HepG2 (cell line): ENCODE measurements at regions not wholly inside any gene's neighbourhood (a gene's known extent, or its start where the extent isn't known, plus 50 kb on each side); places are given as distances from the start of the nearest gene placed in this dataset.

Experiments
- CAMTA2 ChIP-seq: sonication (generic); formaldehyde crosslinking; IDR thresholded peaks from 2 replicates; pipeline ENCODE4 v1.4.0; 2020; ENCODE audit warnings: mild to moderate bottlenecking, missing genetic modification reagents, borderline replicate concordance
- ELF3 ChIP-seq: IDR thresholded peaks from 2 replicates; pipeline ENCODE4 v1.6.1; 2016; ENCODE audit warnings: missing genetic modification reagents, missing compliant biosample characterization
- HMG20B ChIP-seq: conservative IDR thresholded peaks from 2 replicates; pipeline ENCODE4 v1.6.1; 2016; ENCODE audit warnings: missing genetic modification reagents, missing compliant biosample characterization
- MED8 ChIP-seq: sonication (generic); formaldehyde crosslinking; IDR thresholded peaks from 2 replicates; pipeline ENCODE4 v1.8.1; 2023; ENCODE audit warnings: mild to moderate bottlenecking, missing genetic modification reagents; ENCODE audit not compliant: insufficient replicate concordance
- RCOR2 ChIP-seq: IDR thresholded peaks from 2 replicates; pipeline ENCODE4 v1.6.1; 2016; ENCODE audit warnings: missing biosample characterization, missing genetic modification reagents
- RELA ChIP-seq: sonication (generic); formaldehyde crosslinking; IDR thresholded peaks from 2 replicates; pipeline ENCODE4 v1.4.0; 2020; ENCODE audit warnings: missing genetic modification reagents
- RFX1 ChIP-seq: fragments of 450-650 bp; IDR thresholded peaks from 2 replicates; pipeline ENCODE4 v1.6.1; 2017
- RFXANK ChIP-seq: IDR thresholded peaks from 2 replicates; pipeline ENCODE4 v1.6.1; 2016
- SNAPC2 ChIP-seq: sonication (generic); formaldehyde crosslinking; IDR thresholded peaks from 2 replicates; pipeline ENCODE4 v1.8.1; 2022; ENCODE audit warnings: mild to moderate bottlenecking, missing genetic modification reagents
- TEAD3 ChIP-seq: optimal IDR thresholded peaks from 2 replicates; pipeline ENCODE3; 2016; ENCODE audit warnings: borderline replicate concordance
- TGIF2 ChIP-seq: IDR thresholded peaks from 2 replicates; pipeline ENCODE4 v1.6.1; 2016; ENCODE audit warnings: control low read depth, missing compliant biosample characterization
- ZBTB42 ChIP-seq: sonication (generic); formaldehyde crosslinking; IDR thresholded peaks from 2 replicates; pipeline ENCODE4 v1.5.0; 2020; ENCODE audit warnings: mild to moderate bottlenecking, missing genetic modification reagents
- ZNF230 ChIP-seq: sonication (generic); formaldehyde crosslinking; IDR thresholded peaks from 2 replicates; pipeline ENCODE4 v1.4.0; 2020; ENCODE audit warnings: mild to moderate bottlenecking, missing genetic modification reagents
- ZNF282 ChIP-seq: fragments of 450-650 bp; IDR thresholded peaks from 2 replicates; pipeline ENCODE4 v1.6.1; 2018; ENCODE audit not compliant: partially characterized antibody
- ZNF30 ChIP-seq: sonication (generic); formaldehyde crosslinking; IDR thresholded peaks from 2 replicates; pipeline ENCODE4 v1.5.0; 2020; ENCODE audit warnings: mild to moderate bottlenecking, missing genetic modification reagents
- ZNF331 ChIP-seq: sonication (generic); formaldehyde crosslinking; IDR thresholded peaks from 2 replicates; pipeline ENCODE4 v1.4.0; 2020; ENCODE audit warnings: missing genetic modification reagents
- ZNF747 ChIP-seq: sonication (generic); formaldehyde crosslinking; IDR thresholded peaks from 2 replicates; pipeline ENCODE4 v1.8.1; 2023; ENCODE audit warnings: missing genetic modification reagents, mild to moderate bottlenecking, borderline replicate concordance
- ZSCAN9 ChIP-seq: IDR thresholded peaks from 2 replicates; pipeline ENCODE4 v1.6.1; 2016; ENCODE audit warnings: borderline replicate concordance
- TF ChIP-seq, protein P1 (sequence below): sonication (generic); formaldehyde crosslinking; conservative IDR thresholded peaks from 2 replicates; pipeline ENCODE4 v1.4.0; 2020; ENCODE audit warnings: missing genetic modification reagents
- TF ChIP-seq, protein P2 (sequence below): sonication (generic); formaldehyde crosslinking; IDR thresholded peaks from 2 replicates; pipeline ENCODE4 v1.4.0; 2020; ENCODE audit warnings: low read depth, missing genetic modification reagents
- TF ChIP-seq, protein P3 (sequence below): IDR thresholded peaks from 2 replicates; pipeline ENCODE4 v1.6.1; 2012; ENCODE audit warnings: low read depth, low read length, improper control_type of control experiment
- TF ChIP-seq, protein P4 (sequence below): sonication (generic); formaldehyde crosslinking; IDR thresholded peaks from 2 replicates; pipeline ENCODE4 v1.5.0; 2020; ENCODE audit warnings: missing genetic modification reagents

DNA sequence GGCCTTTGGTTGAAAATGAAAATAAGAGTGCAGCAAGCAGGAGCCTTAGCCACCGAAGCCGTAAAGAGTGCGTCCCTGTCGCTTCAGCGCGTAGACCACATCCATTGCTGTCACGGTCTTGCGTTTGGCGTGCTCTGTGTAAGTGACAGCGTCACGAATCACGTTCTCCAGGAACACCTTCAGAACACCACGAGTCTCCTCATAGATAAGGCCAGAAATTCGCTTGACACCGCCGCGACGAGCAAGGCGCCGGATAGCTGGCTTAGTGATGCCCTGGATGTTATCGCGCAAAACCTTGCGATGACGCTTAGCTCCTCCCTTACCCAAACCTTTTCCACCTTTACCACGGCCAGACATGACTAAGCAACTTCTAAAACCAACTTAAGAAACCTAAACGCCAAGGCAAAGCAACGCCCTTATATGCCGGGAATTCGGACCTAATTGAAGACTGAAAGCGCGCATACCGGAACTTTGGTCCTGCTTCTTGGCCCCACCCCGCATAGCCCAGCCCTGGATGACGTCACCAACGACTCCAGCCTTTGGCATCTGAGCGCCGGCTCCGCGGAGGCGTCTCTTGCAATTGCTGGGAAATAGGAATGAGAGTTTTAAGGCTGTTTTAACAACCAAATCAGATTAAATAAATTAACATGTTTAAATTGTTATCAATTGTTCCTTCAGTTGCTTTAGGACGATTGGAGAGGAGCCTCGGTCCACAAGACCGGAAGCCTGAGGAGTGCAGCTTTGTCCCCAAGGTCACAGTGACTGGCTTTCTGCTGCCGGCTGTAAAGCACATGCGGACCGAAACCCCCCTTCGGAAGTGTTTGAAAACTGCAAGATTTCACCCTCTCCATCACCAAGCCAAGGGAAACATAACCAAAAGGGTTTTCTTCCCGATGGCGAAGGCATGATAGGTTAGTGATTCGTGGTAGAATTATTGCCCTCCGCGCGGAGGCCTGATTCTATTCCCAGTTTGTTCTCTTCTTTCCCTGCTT lies 79.6 kb upstream of the BTN3A2 start (continued):
- TF ChIP-seq, protein P1, sequence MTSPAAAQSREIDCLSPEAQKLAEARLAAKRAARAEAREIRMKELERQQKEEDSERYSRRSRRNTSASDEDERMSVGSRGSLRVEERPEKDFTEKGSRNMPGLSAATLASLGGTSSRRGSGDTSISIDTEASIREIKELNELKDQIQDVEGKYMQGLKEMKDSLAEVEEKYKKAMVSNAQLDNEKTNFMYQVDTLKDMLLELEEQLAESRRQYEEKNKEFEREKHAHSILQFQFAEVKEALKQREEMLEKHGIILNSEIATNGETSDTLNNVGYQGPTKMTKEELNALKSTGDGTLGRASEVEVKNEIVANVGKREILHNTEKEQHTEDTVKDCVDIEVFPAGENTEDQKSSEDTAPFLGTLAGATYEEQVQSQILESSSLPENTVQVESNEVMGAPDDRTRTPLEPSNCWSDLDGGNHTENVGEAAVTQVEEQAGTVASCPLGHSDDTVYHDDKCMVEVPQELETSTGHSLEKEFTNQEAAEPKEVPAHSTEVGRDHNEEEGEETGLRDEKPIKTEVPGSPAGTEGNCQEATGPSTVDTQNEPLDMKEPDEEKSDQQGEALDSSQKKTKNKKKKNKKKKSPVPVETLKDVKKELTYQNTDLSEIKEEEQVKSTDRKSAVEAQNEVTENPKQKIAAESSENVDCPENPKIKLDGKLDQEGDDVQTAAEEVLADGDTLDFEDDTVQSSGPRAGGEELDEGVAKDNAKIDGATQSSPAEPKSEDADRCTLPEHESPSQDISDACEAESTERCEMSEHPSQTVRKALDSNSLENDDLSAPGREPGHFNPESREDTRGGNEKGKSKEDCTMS = no peak
- TF ChIP-seq TGIF2 (CRISPR knock-in tag) (peak; percentile 71; the same call in 1 of the 2 replicates), RFXANK (CRISPR knock-in tag) (no peak; the same call in 1 of the 2 replicates), HMG20B (CRISPR knock-in tag) (no peak), ZSCAN9 (CRISPR knock-in tag) (peak; percentile 43; the same call in 1 of the 2 replicates), ZNF282 (no peak), CAMTA2 (peak; percentile 94), RFX1 (no peak), ZNF331 (CRISPR knock-in tag) (no peak), RELA (CRISPR knock-in tag) (no peak), ELF3 (CRISPR knock-in tag) (peak; percentile 47), ZBTB42 (CRISPR knock-in tag) (no peak), SNAPC2 (CRISPR knock-in tag) (peak; percentile 45; the same call in 1 of the 2 replicates), RCOR2 (no peak; the same call in 1 of the 2 replicates), ZNF30 (CRISPR knock-in tag) (no peak), ZNF747 (CRISPR knock-in tag) (no peak; the same call in 1 of the 2 replicates), ZNF230 (CRISPR knock-in tag) (peak; percentile 85; the same call in 1 of the 2 replicates), MED8 (CRISPR knock-in tag) (peak; percentile 94), TEAD3 (CRISPR knock-in tag) (peak; percentile 94)
- TF ChIP-seq, protein P2, sequence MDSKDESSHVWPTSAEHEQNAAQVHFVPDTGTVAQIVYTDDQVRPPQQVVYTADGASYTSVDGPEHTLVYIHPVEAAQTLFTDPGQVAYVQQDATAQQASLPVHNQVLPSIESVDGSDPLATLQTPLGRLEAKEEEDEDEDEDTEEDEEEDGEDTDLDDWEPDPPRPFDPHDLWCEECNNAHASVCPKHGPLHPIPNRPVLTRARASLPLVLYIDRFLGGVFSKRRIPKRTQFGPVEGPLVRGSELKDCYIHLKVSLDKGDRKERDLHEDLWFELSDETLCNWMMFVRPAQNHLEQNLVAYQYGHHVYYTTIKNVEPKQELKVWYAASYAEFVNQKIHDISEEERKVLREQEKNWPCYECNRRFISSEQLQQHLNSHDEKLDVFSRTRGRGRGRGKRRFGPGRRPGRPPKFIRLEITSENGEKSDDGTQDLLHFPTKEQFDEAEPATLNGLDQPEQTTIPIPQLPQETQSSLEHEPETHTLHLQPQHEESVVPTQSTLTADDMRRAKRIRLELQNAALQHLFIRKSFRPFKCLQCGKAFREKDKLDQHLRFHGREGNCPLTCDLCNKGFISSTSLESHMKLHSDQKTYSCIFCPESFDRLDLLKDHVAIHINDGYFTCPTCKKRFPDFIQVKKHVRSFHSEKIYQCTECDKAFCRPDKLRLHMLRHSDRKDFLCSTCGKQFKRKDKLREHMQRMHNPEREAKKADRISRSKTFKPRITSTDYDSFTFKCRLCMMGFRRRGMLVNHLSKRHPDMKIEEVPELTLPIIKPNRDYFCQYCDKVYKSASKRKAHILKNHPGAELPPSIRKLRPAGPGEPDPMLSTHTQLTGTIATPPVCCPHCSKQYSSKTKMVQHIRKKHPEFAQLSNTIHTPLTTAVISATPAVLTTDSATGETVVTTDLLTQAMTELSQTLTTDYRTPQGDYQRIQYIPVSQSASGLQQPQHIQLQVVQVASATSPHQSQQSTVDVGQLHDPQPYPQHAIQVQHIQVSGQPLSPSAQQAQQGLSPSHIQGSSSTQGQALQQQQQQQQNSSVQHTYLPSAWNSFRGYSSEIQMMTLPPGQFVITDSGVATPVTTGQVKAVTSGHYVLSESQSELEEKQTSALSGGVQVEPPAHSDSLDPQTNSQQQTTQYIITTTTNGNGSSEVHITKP (CRISPR knock-in tag) = no peak
- TF ChIP-seq, protein P3, sequence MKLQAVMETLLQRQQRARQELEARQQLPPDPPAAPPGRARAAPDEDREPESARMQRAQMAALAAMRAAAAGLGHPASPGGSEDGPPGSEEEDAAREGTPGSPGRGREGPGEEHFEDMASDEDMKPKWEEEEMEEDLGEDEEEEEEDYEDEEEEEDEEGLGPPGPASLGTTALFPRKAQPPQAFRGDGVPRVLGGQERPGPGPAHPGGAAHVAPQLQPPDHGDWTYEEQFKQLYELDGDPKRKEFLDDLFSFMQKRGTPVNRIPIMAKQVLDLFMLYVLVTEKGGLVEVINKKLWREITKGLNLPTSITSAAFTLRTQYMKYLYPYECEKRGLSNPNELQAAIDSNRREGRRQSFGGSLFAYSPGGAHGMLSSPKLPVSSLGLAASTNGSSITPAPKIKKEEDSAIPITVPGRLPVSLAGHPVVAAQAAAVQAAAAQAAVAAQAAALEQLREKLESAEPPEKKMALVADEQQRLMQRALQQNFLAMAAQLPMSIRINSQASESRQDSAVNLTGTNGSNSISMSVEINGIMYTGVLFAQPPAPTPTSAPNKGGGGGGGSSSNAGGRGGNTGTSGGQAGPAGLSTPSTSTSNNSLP = 0 out of 2 replicates have a peak, but pooled peaks have one; percentile 25
- TF ChIP-seq, protein P4, sequence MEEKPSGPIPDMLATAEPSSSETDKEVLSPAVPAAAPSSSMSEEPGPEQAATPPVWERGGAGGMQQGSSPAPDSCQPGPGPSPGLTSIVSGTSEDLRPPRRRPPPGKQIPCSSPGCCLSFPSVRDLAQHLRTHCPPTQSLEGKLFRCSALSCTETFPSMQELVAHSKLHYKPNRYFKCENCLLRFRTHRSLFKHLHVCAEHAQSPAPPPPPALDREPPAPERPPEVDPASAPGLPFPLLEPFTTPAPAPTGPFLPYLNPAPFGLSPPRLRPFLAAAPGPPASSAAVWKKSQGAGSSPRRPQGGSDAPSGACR (CRISPR knock-in tag) = peak; percentile 67; the same call in 1 of the 2 replicates
